Osteoblast (primary cell): ENCODE measurements at regions not wholly inside any gene's neighbourhood (a gene's known extent, or its start where the extent isn't known, plus 50 kb on each side); places are given as distances from the start of the nearest gene placed in this dataset.

Source experiments
- DNase-seq: peaks from one replicate; pipeline ENCODE4 v3.0.0; 2011; ENCODE audit warnings: low spot score, mixed read lengths; ENCODE audit not compliant: insufficient read length; ENCODE audit errors: missing footprints
- H2AFZ ChIP-seq: 2 replicates; pipeline ENCODE4 v1.6.0; 2011; ENCODE audit warnings: mild to moderate bottlenecking, low read length
- H3K27ac ChIP-seq: 2 replicates; pipeline ENCODE4 v1.5.1; 2011; ENCODE audit warnings: mild to moderate bottlenecking, low read depth, low read length, moderate library complexity
- H3K27me3 ChIP-seq: 2 replicates; pipeline ENCODE4 v1.6.0; 2012; ENCODE audit warnings: mild to moderate bottlenecking, control low read depth, inconsistent platforms, low read length, moderate library complexity; ENCODE audit not compliant: insufficient read depth
- H3K36me3 ChIP-seq: 2 replicates; pipeline ENCODE4 v1.5.1; 2011; ENCODE audit warnings: mild to moderate bottlenecking, low read length, control low read depth, moderate library complexity; ENCODE audit not compliant: insufficient read depth
- H3K4me1 ChIP-seq: 2 replicates; pipeline ENCODE4 v1.5.1; 2011; ENCODE audit warnings: mild to moderate bottlenecking, low read length, control low read depth, moderate library complexity; ENCODE audit not compliant: insufficient read depth
- H3K4me2 ChIP-seq: 2 replicates; pipeline ENCODE4 v1.6.0; 2011; ENCODE audit warnings: mild to moderate bottlenecking, low read length; ENCODE audit not compliant: insufficient read depth
- H3K4me3 ChIP-seq: fragments of 200-600 bp; sonication (generic); 3 replicates; pipeline ENCODE4 v1.5.1; 2012; ENCODE audit warnings: mild to moderate bottlenecking, low read length, inconsistent platforms; ENCODE audit not compliant: insufficient read depth
- H3K79me2 ChIP-seq: 2 replicates; pipeline ENCODE4 v1.6.0; 2012; ENCODE audit warnings: mild to moderate bottlenecking, low read length, control low read depth, inconsistent platforms; ENCODE audit not compliant: insufficient read depth
- H3K9me3 ChIP-seq: 2 replicates; pipeline ENCODE4 v1.5.1; 2011; ENCODE audit warnings: low read depth, low read length, control low read depth
- H4K20me1 ChIP-seq: 2 replicates; pipeline ENCODE4 v1.6.0; 2012; ENCODE audit warnings: mild to moderate bottlenecking, low read length, control low read depth; ENCODE audit not compliant: insufficient read depth
- CTCF ChIP-seq: IDR thresholded peaks from 2 replicates; pipeline ENCODE4 v1.5.1; 2011; ENCODE audit warnings: mild to moderate bottlenecking, low read depth, low read length, moderate library complexity; ENCODE audit errors: extremely low read depth

- peaks cover 2% of the 10 kb centered on the region for H3K9me3 ChIP-seq
- H3K27ac ChIP-seq: no peak overlapping the region
- no peak overlapping the region for H3K4me2 ChIP-seq
- no peaks in the 10 kb centered on the region for H3K79me2 ChIP-seq
- H4K20me1 ChIP-seq: no peaks in the 10 kb centered on the region
- H3K36me3 ChIP-seq: no peaks in the 10 kb centered on the region
- H2AFZ ChIP-seq: no peak overlapping the region
- H3K27me3 ChIP-seq: no peaks in the 10 kb centered on the region
- no peak for TF ChIP-seq CTCF
- H3K4me1 ChIP-seq: no peaks in the 10 kb centered on the region
- DNase-seq: no peak
- no peak overlapping the region for H3K4me3 ChIP-seq
Observed at GRCh38 chr3:6516143-6516542, 344.8 kb upstream of the GRM7 start.

- DNase-seq: peak; percentile 35
- H3K79me2 ChIP-seq: no peaks in the 10 kb centered on the region
- H3K27ac ChIP-seq: no peak overlapping the region
- no peak overlapping the region for H2AFZ ChIP-seq
- H3K4me3 ChIP-seq: no peak overlapping the region
- H3K36me3 ChIP-seq: no peaks in the 10 kb centered on the region
- no peaks in the 10 kb centered on the region for H3K27me3 ChIP-seq
- no peaks in the 10 kb centered on the region for H4K20me1 ChIP-seq
- no peaks in the 10 kb centered on the region for H3K4me1 ChIP-seq
- no peak for TF ChIP-seq CTCF
- peaks cover 5% of the 10 kb centered on the region for H3K9me3 ChIP-seq
- H3K4me2 ChIP-seq: no peak overlapping the region
Observed at GRCh38 chr3:6516694-6517093, 344.2 kb upstream of the GRM7 start.

GRCh38 chr3:6518709-6519345 is 342.1 kb upstream of the GRM7 start:
- Histone ChIP-seq H4K20me1 (no peaks in the 10 kb centered on the region), H3K4me3 (no peak overlapping the region), H3K4me2 (no peak overlapping the region), H3K27ac (no peak overlapping the region), H3K36me3 (no peaks in the 10 kb centered on the region), H3K9me3 (peaks cover 5% of the 10 kb centered on the region), H3K4me1 (no peaks in the 10 kb centered on the region), H2AFZ (no peak overlapping the region), H3K27me3 (no peaks in the 10 kb centered on the region), H3K79me2 (no peaks in the 10 kb centered on the region)
- TF ChIP-seq CTCF: no peak
- DNase-seq: no peak

GRCh38 chr3:6521369-6522113 is 339.4 kb upstream of the GRM7 start:
- Histone ChIP-seq H3K27me3 (no peaks in the 10 kb centered on the region), H4K20me1 (no peaks in the 10 kb centered on the region), H3K27ac (no peak overlapping the region), H3K36me3 (no peaks in the 10 kb centered on the region), H3K4me1 (no peaks in the 10 kb centered on the region), H3K79me2 (no peaks in the 10 kb centered on the region), H2AFZ (no peak overlapping the region), H3K4me2 (no peak overlapping the region), H3K4me3 (no peak overlapping the region), H3K9me3 (peaks cover 7% of the 10 kb centered on the region)
- no peak for DNase-seq
- TF ChIP-seq CTCF: no peak
